ENCODE measurements at regions not wholly inside any gene's neighbourhood (a gene's known extent, or its start where the extent isn't known, plus 50 kb on each side); places are given as distances from the start of the nearest gene placed in this dataset.
A peak's percentile ranks its signal among the peaks of the same experiment; 100 is the strongest.
"Not testable (repeated sequence)": the region's sequence is repeated elsewhere in the genome, so short reads cannot be mapped to it uniquely, and the experiment has no call there.

GRCh38 chr14:106442857-106443256 lies 916.5 kb downstream of the TMEM121 start:
- no peak for TF ChIP-seq POLR2A (IDR thresholded peaks at IDR 0.05)
- TF ChIP-seq CTCF (IDR thresholded peaks at IDR 0.05), result peak in 1 of 12 donors; percentile 7
- H3K36me3 ChIP-seq, result no peaks in the 10 kb centered on the region
- intact Hi-C loops (cut with DNase I), result no loop called here
- no peak overlapping the region for H3K27ac ChIP-seq
- 29 to 34% (median 32%) methylated on average over 7 of the region's 7 CpGs for WGBS, 4 donors
- no peak overlapping the region for H3K4me3 ChIP-seq
- peaks cover 0 to 17% (median 0%) of the 10 kb centered on the region in 9 donors for H3K27me3 ChIP-seq
- H3K4me1 ChIP-seq, result no peaks in the 10 kb centered on the region
- H3K9me3 ChIP-seq, result no peaks in the 10 kb centered on the region
- ATAC-seq (no peak), DNase-seq (no peak)

GRCh38 chr14:106455026-106455425 lies 928.6 kb downstream of the TMEM121 start:
- H3K9me3 ChIP-seq, result no peaks in the 10 kb centered on the region
- intact Hi-C loops (cut with DNase I), result no loop called here
- 20 to 52% (median 33%) methylated on average over 3 of the region's 3 CpGs for WGBS, 4 donors
- DNase-seq (no peak), ATAC-seq (no peak)
- no peak overlapping the region for H3K4me3 ChIP-seq
- peaks cover 0 to 7% (median 0%) of the 10 kb centered on the region in 9 donors for H3K27me3 ChIP-seq
- TF ChIP-seq CTCF (IDR thresholded peaks at IDR 0.05) (no peak), POLR2A (IDR thresholded peaks at IDR 0.05) (no peak)
- no peak overlapping the region for H3K27ac ChIP-seq
- H3K4me1 ChIP-seq, result no peaks in the 10 kb centered on the region
- H3K36me3 ChIP-seq, result no peaks in the 10 kb centered on the region

- H3K27me3 ChIP-seq, result peaks cover 0 to 4% (median 0%) of the 10 kb centered on the region in 9 donors
- H3K4me3 ChIP-seq, result no peak overlapping the region
- no peak for TF ChIP-seq POLR2A (IDR thresholded peaks at IDR 0.05)
- peak in 2 of 12 donors; percentile 9 to 21 for TF ChIP-seq CTCF (IDR thresholded peaks at IDR 0.05)
- no peaks in the 10 kb centered on the region for H3K9me3 ChIP-seq
- DNase-seq (peak in 1 of 5 donors; percentile 21), ATAC-seq (no peak)
- no peaks in the 10 kb centered on the region for H3K4me1 ChIP-seq
- intact Hi-C loops (cut with DNase I), result no loop called here
- no peak overlapping the region for H3K27ac ChIP-seq
- H3K36me3 ChIP-seq, result no peaks in the 10 kb centered on the region
- 83 to 87% (median 85%) methylated on average over 35 to 40 of the region's 40 CpGs for WGBS, 4 donors
Measured at GRCh38 chr14:106459971-106460730, 933.8 kb downstream of the TMEM121 start.

GRCh38 chr14:106460916-106461315 lies 934.5 kb downstream of the TMEM121 start:
- TF ChIP-seq POLR2A (IDR thresholded peaks at IDR 0.05), result no peak
- no peak for TF ChIP-seq CTCF (IDR thresholded peaks at IDR 0.05)
- intact Hi-C loops (cut with DNase I), result no loop called here
- Histone ChIP-seq H3K4me1 (no peaks in the 10 kb centered on the region), H3K27me3 (peaks cover 0 to 3% (median 0%) of the 10 kb centered on the region in 9 donors), H3K4me3 (no peak overlapping the region), H3K9me3 (no peaks in the 10 kb centered on the region), H3K27ac (no peak overlapping the region), H3K36me3 (no peaks in the 10 kb centered on the region)
- no peak for ATAC-seq
- no peak for DNase-seq
- 86 to 93% (median 91%) methylated on average over 25 of the region's 25 CpGs for WGBS, 4 donors

GRCh38 chr14:106466483-106466882 lies 940.1 kb downstream of the TMEM121 start:
- H3K27ac ChIP-seq; intact Hi-C loops (cut with DNase I); H3K27me3 ChIP-seq; H3K9me3 ChIP-seq; H3K4me3 ChIP-seq; H3K36me3 ChIP-seq; ATAC-seq; H3K4me1 ChIP-seq; DNase-seq: not testable (repeated sequence)
- WGBS, 4 donors, result 53 to 67% (median 55%) methylated on average over 4 of the region's 4 CpGs

GRCh38 chr14:106468869-106469268 lies 942.5 kb downstream of the TMEM121 start:
- H3K9me3 ChIP-seq; H3K4me3 ChIP-seq; H3K4me1 ChIP-seq; H3K27ac ChIP-seq; H3K27me3 ChIP-seq; intact Hi-C loops (cut with DNase I); DNase-seq; H3K36me3 ChIP-seq; ATAC-seq: not testable (repeated sequence)
- 50 to 80% (median 56%) methylated on average over 3 to 4 of the region's 4 CpGs for WGBS, 4 donors

GRCh38 chr14:106470028-106470427 lies 943.6 kb downstream of the TMEM121 start:
- ATAC-seq, result peak in 1 of 4 donors; percentile 29
- H3K27ac ChIP-seq; DNase-seq; H3K27me3 ChIP-seq; H3K4me3 ChIP-seq; H3K9me3 ChIP-seq; H3K36me3 ChIP-seq; intact Hi-C loops (cut with DNase I); H3K4me1 ChIP-seq: not testable (repeated sequence)
- 47 to 74% (median 68%) methylated on average over 3 of the region's 3 CpGs for WGBS, 4 donors

Data from heart left ventricle (tissue), 16 donors.